Neural cell (in vitro differentiated cells): ENCODE measurements at regions not wholly inside any gene's neighbourhood (a gene's known extent, or its start where the extent isn't known, plus 50 kb on each side); places are given as distances from the start of the nearest gene placed in this dataset.

Experiments used
- H2AFZ ChIP-seq: fragments of 200-600, 300-800 bp; sonication (generic), shearing (Covaris generic); 2 replicates; pipeline ENCODE4 v1.6.0; 2014; ENCODE audit warnings: low read depth, mild to moderate bottlenecking, antibody characterized with exemption, low read length, moderate library complexity
- H3F3A ChIP-seq: fragments of 200-600 bp; shearing (Covaris generic); 2 replicates; pipeline ENCODE4 v1.6.1; 2016; ENCODE audit warnings: mild to moderate bottlenecking, moderate library complexity, mixed read lengths, antibody characterized with exemption, low read length; ENCODE audit not compliant: insufficient read depth, poor library complexity, severe bottlenecking
- H3K27ac ChIP-seq: fragments of 200-600, 300-800 bp; sonication (generic), shearing (Covaris generic); 2 replicates; pipeline ENCODE4 v1.5.1; 2014; ENCODE audit warnings: mild to moderate bottlenecking, low read length, moderate library complexity
- H3K27me3 ChIP-seq: fragments of 300-800, 200-600 bp; sonication (generic), shearing (Covaris generic); 2 replicates; pipeline ENCODE4 v1.6.0; 2014; ENCODE audit warnings: mild to moderate bottlenecking, low read depth, low read length, moderate library complexity; ENCODE audit not compliant: insufficient read depth
- H3K36me3 ChIP-seq: fragments of 300-800, 200-600 bp; sonication (generic), shearing (Covaris generic); 2 replicates; pipeline ENCODE4 v1.5.1; 2014; ENCODE audit warnings: mild to moderate bottlenecking, antibody characterized with exemption, low read length, moderate library complexity; ENCODE audit not compliant: insufficient read depth
- H3K4me2 ChIP-seq: fragments of 300-800, 200-600 bp; sonication (generic), shearing (Covaris generic); 2 replicates; pipeline ENCODE4 v1.6.0; 2014; ENCODE audit warnings: mild to moderate bottlenecking, low read length
- H3K4me3 ChIP-seq: fragments of 300-800, 200-600 bp; sonication (generic), shearing (Covaris generic); 2 replicates; pipeline ENCODE4 v1.5.1; 2014; ENCODE audit warnings: mild to moderate bottlenecking, low read length, moderate library complexity
- H3K79me2 ChIP-seq: fragments of 200-600 bp; shearing (Covaris generic); replicated peaks from 2 replicates; pipeline ENCODE4 v1.6.0; 2014; ENCODE audit warnings: mild to moderate bottlenecking, low read length, moderate library complexity; ENCODE audit not compliant: insufficient read depth
- H3K9ac ChIP-seq: fragments of 300-800, 200-600 bp; sonication (generic), shearing (Covaris generic); 2 replicates; pipeline ENCODE4 v1.6.1; 2016; ENCODE audit warnings: mild to moderate bottlenecking, low read length, mixed read lengths
- H3K9me2 ChIP-seq: fragments of 200-600 bp; shearing (Covaris generic); 2 replicates; pipeline ENCODE4 v1.6.1; 2016; ENCODE audit warnings: mild to moderate bottlenecking, low read length, mixed read lengths; ENCODE audit not compliant: insufficient read depth
- H3K9me3 ChIP-seq: fragments of 200-600, 300-800 bp; sonication (generic), shearing (Covaris generic); 2 replicates; pipeline ENCODE4 v1.6.1; 2016; ENCODE audit warnings: mild to moderate bottlenecking, mixed run types, low read length, moderate library complexity, mixed read lengths
- H4K20me1 ChIP-seq: fragments of 200-600 bp; shearing (Covaris generic); 2 replicates; pipeline ENCODE4 v1.6.1; 2016; ENCODE audit warnings: mild to moderate bottlenecking, mixed run types; ENCODE audit not compliant: insufficient read depth
- EP300 ChIP-seq: fragments of 450-650 bp; conservative IDR thresholded peaks from 2 replicates; pipeline ENCODE4 v1.6.1; 2014; ENCODE audit warnings: antibody characterized with exemption, mild to moderate bottlenecking, moderate library complexity; ENCODE audit not compliant: poor library complexity, severe bottlenecking
- EZH2 ChIP-seq: fragments of 200-600, 300-800 bp; shearing (Covaris generic), sonication (generic); IDR thresholded peaks from 2 replicates; pipeline ENCODE4 v1.6.1; 2014; ENCODE audit warnings: antibody characterized with exemption, low read length, borderline replicate concordance, mild to moderate bottlenecking; ENCODE audit not compliant: insufficient read depth, poor library complexity, severe bottlenecking
- MXI1 ChIP-seq: fragments of 450-650 bp; conservative IDR thresholded peaks from 2 replicates; pipeline ENCODE4 v1.6.1; 2014; ENCODE audit warnings: antibody characterized with exemption, mild to moderate bottlenecking; ENCODE audit not compliant: poor library complexity, severe bottlenecking
- POLR2AphosphoS5 ChIP-seq: IDR thresholded peaks from 2 replicates; pipeline ENCODE4 v1.6.1; 2012
- RAD21 ChIP-seq: fragments of 450-650 bp; conservative IDR thresholded peaks from 2 replicates; pipeline ENCODE4 v1.6.1; 2014; ENCODE audit warnings: antibody characterized with exemption, mild to moderate bottlenecking, moderate library complexity
- SMC3 ChIP-seq: fragments of 450-650 bp; conservative IDR thresholded peaks from 2 replicates; pipeline ENCODE4 v1.6.1; 2014; ENCODE audit warnings: antibody characterized with exemption, mild to moderate bottlenecking, moderate library complexity; ENCODE audit not compliant: poor library complexity
- TAF1 ChIP-seq: IDR thresholded peaks from 2 replicates; pipeline ENCODE4 v1.6.1; 2012; ENCODE audit warnings: low read depth
- TF ChIP-seq, protein P1 (sequence below): IDR thresholded peaks from 2 replicates; pipeline ENCODE4 v1.6.1; 2012; ENCODE audit warnings: borderline replicate concordance
- TF ChIP-seq, protein P2 (sequence below): fragments of 450-650 bp; IDR thresholded peaks from 2 replicates; pipeline ENCODE4 v1.5.1; 2014; ENCODE audit warnings: antibody characterized with exemption, mild to moderate bottlenecking, moderate library complexity; ENCODE audit not compliant: poor library complexity, severe bottlenecking

GRCh38 chr5:106957336-106957735 is 713.4 kb downstream of the EFNA5 start:
- no peak for TF ChIP-seq RAD21
- TF ChIP-seq MXI1: no peak
- TF ChIP-seq, protein P1, sequence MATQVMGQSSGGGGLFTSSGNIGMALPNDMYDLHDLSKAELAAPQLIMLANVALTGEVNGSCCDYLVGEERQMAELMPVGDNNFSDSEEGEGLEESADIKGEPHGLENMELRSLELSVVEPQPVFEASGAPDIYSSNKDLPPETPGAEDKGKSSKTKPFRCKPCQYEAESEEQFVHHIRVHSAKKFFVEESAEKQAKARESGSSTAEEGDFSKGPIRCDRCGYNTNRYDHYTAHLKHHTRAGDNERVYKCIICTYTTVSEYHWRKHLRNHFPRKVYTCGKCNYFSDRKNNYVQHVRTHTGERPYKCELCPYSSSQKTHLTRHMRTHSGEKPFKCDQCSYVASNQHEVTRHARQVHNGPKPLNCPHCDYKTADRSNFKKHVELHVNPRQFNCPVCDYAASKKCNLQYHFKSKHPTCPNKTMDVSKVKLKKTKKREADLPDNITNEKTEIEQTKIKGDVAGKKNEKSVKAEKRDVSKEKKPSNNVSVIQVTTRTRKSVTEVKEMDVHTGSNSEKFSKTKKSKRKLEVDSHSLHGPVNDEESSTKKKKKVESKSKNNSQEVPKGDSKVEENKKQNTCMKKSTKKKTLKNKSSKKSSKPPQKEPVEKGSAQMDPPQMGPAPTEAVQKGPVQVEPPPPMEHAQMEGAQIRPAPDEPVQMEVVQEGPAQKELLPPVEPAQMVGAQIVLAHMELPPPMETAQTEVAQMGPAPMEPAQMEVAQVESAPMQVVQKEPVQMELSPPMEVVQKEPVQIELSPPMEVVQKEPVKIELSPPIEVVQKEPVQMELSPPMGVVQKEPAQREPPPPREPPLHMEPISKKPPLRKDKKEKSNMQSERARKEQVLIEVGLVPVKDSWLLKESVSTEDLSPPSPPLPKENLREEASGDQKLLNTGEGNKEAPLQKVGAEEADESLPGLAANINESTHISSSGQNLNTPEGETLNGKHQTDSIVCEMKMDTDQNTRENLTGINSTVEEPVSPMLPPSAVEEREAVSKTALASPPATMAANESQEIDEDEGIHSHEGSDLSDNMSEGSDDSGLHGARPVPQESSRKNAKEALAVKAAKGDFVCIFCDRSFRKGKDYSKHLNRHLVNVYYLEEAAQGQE: no peak
- TF ChIP-seq TAF1: no peak
- TF ChIP-seq POLR2AphosphoS5: no peak
- TF ChIP-seq, protein P2, sequence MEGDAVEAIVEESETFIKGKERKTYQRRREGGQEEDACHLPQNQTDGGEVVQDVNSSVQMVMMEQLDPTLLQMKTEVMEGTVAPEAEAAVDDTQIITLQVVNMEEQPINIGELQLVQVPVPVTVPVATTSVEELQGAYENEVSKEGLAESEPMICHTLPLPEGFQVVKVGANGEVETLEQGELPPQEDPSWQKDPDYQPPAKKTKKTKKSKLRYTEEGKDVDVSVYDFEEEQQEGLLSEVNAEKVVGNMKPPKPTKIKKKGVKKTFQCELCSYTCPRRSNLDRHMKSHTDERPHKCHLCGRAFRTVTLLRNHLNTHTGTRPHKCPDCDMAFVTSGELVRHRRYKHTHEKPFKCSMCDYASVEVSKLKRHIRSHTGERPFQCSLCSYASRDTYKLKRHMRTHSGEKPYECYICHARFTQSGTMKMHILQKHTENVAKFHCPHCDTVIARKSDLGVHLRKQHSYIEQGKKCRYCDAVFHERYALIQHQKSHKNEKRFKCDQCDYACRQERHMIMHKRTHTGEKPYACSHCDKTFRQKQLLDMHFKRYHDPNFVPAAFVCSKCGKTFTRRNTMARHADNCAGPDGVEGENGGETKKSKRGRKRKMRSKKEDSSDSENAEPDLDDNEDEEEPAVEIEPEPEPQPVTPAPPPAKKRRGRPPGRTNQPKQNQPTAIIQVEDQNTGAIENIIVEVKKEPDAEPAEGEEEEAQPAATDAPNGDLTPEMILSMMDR: no peak
- no peak for TF ChIP-seq SMC3
- no peak for TF ChIP-seq EZH2
- TF ChIP-seq EP300: no peak
- H3K4me2 ChIP-seq: no peak overlapping the region
- no peak overlapping the region for H3K27ac ChIP-seq
- no peak overlapping the region for H2AFZ ChIP-seq
- H3K36me3 ChIP-seq: no peaks in the 10 kb centered on the region
- H3K9ac ChIP-seq: no peak overlapping the region
- H4K20me1 ChIP-seq: no peaks in the 10 kb centered on the region
- no peaks in the 10 kb centered on the region for H3K9me3 ChIP-seq
- no peaks in the 10 kb centered on the region for H3K9me2 ChIP-seq
- H3K4me3 ChIP-seq: no peak overlapping the region
- no peaks in the 10 kb centered on the region for H3F3A ChIP-seq
- no peaks in the 10 kb centered on the region for H3K27me3 ChIP-seq
- no peaks in the 10 kb centered on the region for H3K79me2 ChIP-seq

GRCh38 chr5:106956886-106957285 is 713.9 kb downstream of the EFNA5 start:
- H3K9me2 ChIP-seq: no peaks in the 10 kb centered on the region

More at GRCh38 chr5:106956886-106957285, 713.9 kb downstream of the EFNA5 start:
- H4K20me1 ChIP-seq: no peaks in the 10 kb centered on the region
- no peak overlapping the region for H3K4me3 ChIP-seq
- H3K36me3 ChIP-seq: no peaks in the 10 kb centered on the region
- H3K9ac ChIP-seq: no peak overlapping the region
- no peaks in the 10 kb centered on the region for H3K27me3 ChIP-seq
- H2AFZ ChIP-seq: no peak overlapping the region
- H3K9me3 ChIP-seq: no peaks in the 10 kb centered on the region
- no peak overlapping the region for H3K27ac ChIP-seq
- H3K79me2 ChIP-seq: no peaks in the 10 kb centered on the region
- TF ChIP-seq EZH2: no peak
- TF ChIP-seq TAF1: no peak
- TF ChIP-seq POLR2AphosphoS5: no peak
- no peak for TF ChIP-seq EP300
- no peak for TF ChIP-seq MXI1
- no peak for TF ChIP-seq SMC3
- TF ChIP-seq, protein P1: no peak
- TF ChIP-seq, protein P2: no peak
- TF ChIP-seq RAD21: no peak
- H3K4me2 ChIP-seq: no peak overlapping the region
- no peaks in the 10 kb centered on the region for H3F3A ChIP-seq
